ENCODE measurements at regions not wholly inside any gene's neighbourhood (a gene's known extent, or its start where the extent isn't known, plus 50 kb on each side); places are given as distances from the start of the nearest gene placed in this dataset.

- no peak for DNase-seq
Measured at GRCh38 chr2:58448845-58449244, 207.7 kb upstream of the FANCL start.

GRCh38 chr2:58448065-58448507 is 207.0 kb upstream of the FANCL start:
- TF ChIP-seq POLR2A (IDR thresholded peaks at IDR 0.05; ENCODE audit: low read length) (no peak), GATA1 (IDR thresholded peaks at IDR 0.05; ENCODE audit: low read depth, low read length) (no peak)
- DNase-seq = peak; percentile 50 to 51

More at GRCh38 chr2:58448845-58449244, 207.7 kb upstream of the FANCL start:
- TF ChIP-seq POLR2A (IDR thresholded peaks at IDR 0.05; ENCODE audit: low read length) (no peak), GATA1 (IDR thresholded peaks at IDR 0.05; ENCODE audit: low read depth, low read length) (no peak)

DNA sequence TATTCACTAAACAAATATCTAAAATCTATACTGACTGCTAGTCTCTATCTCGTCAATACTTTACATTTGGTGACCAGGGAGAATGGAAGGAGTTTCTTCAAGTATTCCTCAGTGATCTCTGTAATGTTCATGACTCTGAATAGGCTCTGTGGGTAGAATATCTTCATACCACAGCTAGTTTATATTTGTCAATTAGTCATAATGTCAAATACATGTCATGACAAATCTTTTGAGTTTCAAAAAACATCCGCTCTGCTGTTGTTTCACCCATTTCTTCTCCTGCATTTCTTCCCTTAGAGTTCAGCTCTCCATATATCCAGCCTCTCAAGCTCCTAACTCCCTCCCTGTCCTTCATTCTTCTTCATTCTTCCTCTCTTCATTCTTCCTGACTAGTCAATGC is 206.5 kb upstream of the FANCL start:
- TF ChIP-seq GATA1 (IDR thresholded peaks at IDR 0.05; ENCODE audit: low read depth, low read length) (no peak), POLR2A (IDR thresholded peaks at IDR 0.05; ENCODE audit: low read length) (no peak)
- DNase-seq = no peak

DNA sequence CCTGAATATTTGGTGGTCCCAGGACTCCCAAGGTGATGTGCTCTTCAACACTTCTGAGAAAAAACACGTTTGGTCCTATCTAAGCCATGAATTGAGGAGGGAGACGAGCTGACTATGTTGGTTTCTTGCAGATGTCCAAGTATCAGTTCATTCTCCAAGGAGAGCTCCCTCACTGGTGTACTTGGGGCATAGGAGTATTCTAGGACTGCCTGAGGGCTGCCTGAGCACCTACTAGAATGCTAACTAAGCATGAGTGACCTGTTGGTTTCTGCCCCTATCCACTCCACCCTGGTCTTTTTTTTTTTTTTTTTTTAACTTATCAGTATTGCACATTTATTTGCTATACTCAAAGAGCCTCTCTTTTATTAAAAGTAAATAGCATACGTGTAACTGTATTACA is 200.5 kb upstream of the FANCL start:
- DNase-seq = no peak
- TF ChIP-seq POLR2A (IDR thresholded peaks at IDR 0.05; ENCODE audit: low read length) (no peak), GATA1 (IDR thresholded peaks at IDR 0.05; ENCODE audit: low read depth, low read length) (no peak)

- no peak for TF ChIP-seq POLR2A (IDR thresholded peaks at IDR 0.05; ENCODE audit: low read length)
- no peak for TF ChIP-seq GATA1 (IDR thresholded peaks at IDR 0.05; ENCODE audit: low read depth, low read length)
- no peak for DNase-seq
Measured at GRCh38 chr2:58436872-58437271, 195.7 kb upstream of the FANCL start.

DNA sequence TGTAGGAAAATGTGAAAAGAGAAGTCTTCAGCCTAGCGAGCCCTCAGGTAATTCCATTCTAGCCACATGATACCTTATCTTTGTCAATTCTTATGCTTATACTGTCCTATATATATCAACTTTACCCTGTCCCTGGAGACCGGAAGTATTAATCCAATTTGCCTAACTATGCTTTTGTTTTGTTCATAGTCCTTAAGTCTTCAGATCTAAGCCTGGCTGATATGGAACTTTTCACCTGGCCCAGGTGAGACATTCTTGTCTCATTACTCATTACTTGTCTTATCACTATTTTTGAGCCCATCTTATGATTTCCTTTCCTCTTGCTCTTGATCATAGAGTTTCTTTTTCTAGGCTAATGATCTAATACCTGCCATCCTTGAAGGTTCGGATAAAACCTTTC is 194.1 kb upstream of the FANCL start:
- DNase-seq = no peak
- TF ChIP-seq POLR2A (IDR thresholded peaks at IDR 0.05; ENCODE audit: low read length) = no peak
- no peak for TF ChIP-seq GATA1 (IDR thresholded peaks at IDR 0.05; ENCODE audit: low read depth, low read length)

DNA sequence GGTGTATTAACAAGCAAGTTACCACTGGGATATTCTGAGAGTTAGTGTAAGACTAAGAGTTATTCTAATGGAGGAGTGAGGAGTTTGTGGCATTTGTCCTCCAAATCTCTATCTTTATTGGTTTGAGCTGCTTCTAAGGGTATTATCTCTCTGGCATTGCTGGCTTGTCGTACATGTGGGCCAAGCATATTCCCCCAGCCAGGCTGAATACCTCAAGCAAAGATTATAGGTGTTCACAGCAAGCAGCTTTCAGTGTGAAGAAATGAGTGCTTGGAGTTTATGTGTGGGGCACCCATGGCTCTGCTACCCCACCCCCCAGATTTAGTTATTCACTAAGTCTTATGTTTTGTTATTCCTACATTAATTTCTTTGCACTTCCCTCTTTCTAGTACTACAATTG is 193.6 kb upstream of the FANCL start:
- TF ChIP-seq POLR2A (IDR thresholded peaks at IDR 0.05; ENCODE audit: low read length) = no peak
- TF ChIP-seq GATA1 (IDR thresholded peaks at IDR 0.05; ENCODE audit: low read depth, low read length) = no peak
- DNase-seq = no peak

GRCh38 chr2:58432491-58433170 is 191.5 kb upstream of the FANCL start:
- TF ChIP-seq GATA1 (IDR thresholded peaks at IDR 0.05; ENCODE audit: low read depth, low read length) (no peak), POLR2A (IDR thresholded peaks at IDR 0.05; ENCODE audit: low read length) (no peak)
- no peak for DNase-seq

GRCh38 chr2:58429014-58429875 is 188.1 kb upstream of the FANCL start:
- TF ChIP-seq GATA1 (IDR thresholded peaks at IDR 0.05; ENCODE audit: low read depth, low read length) (no peak), POLR2A (IDR thresholded peaks at IDR 0.05; ENCODE audit: low read length) (no peak)
- DNase-seq = no peak

DNA sequence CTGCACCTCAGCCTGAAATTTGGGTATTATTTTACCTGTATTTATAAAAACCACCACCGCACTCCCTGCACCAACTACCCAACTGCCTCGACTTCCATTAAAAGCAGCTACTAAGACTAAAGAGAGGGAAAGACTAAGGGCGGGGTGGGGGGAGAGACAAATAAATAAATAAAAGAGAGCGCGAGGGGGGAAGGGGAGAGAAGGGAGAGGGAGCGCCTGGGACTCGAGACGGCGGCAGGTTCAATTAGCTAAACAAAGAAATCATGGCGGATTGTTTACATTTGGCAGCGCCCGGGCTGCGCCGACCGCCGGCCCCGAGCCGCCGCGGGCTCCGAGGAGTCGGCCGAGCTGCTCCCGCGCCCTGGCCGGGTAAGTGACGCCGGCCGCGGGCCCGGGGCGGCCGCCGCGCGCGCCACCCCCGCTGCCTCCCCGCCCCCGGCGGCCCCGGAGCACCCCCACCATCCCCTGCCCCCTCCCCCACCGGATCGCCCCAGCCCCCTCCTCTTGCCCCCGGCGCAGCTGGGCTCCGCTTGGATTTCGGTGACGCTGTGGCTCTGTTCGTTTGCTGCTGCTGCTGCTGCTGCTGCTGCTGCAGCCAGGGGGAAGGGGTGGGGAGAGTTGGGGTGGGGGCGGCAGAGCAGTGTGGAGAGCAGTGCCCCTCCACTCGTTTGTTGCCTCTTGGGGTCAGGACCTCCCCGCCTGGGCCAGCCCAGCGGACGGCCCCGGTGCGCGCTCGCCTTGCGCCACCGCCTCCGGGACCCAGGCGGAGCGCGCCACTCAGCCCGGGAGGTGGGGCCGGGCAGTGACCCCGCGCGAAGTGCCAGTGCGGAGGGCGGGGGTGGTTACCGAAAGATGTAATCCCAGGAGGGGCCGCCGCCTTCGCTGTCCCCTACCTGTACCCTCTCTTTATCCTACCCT is 187.2 kb upstream of the FANCL start:
- no peak for TF ChIP-seq POLR2A (IDR thresholded peaks at IDR 0.05; ENCODE audit: low read length)
- no peak for TF ChIP-seq GATA1 (IDR thresholded peaks at IDR 0.05; ENCODE audit: low read depth, low read length)
- peak; percentile 12 to 26 for DNase-seq

- TF ChIP-seq POLR2A (IDR thresholded peaks at IDR 0.05; ENCODE audit: low read length) = no peak
- no peak for TF ChIP-seq GATA1 (IDR thresholded peaks at IDR 0.05; ENCODE audit: low read depth, low read length)
- DNase-seq = peak; percentile 16 to 43
Measured at GRCh38 chr2:58427572-58428095, 186.5 kb upstream of the FANCL start.

GRCh38 chr2:58425368-58425767 is 184.2 kb upstream of the FANCL start:
- no peak for TF ChIP-seq POLR2A (IDR thresholded peaks at IDR 0.05; ENCODE audit: low read length)
- no peak for TF ChIP-seq GATA1 (IDR thresholded peaks at IDR 0.05; ENCODE audit: low read depth, low read length)
- no peak for DNase-seq

GRCh38 chr2:58419983-58420382 is 178.9 kb upstream of the FANCL start:
- TF ChIP-seq POLR2A (IDR thresholded peaks at IDR 0.05; ENCODE audit: low read length) = no peak
- TF ChIP-seq GATA1 (IDR thresholded peaks at IDR 0.05; ENCODE audit: low read depth, low read length) = no peak
- no peak for DNase-seq
